ENCODE measurements at regions not wholly inside any gene's neighbourhood (a gene's known extent, or its start where the extent isn't known, plus 50 kb on each side); places are given as distances from the start of the nearest gene placed in this dataset.
A peak's percentile ranks its signal among the peaks of the same experiment; 100 is the strongest.

GRCh38 chr2:163259489-163259888, 420.9 kb upstream of the KCNH7 start:
- DNase-seq: no peak

- no peak for DNase-seq
These were observed 416.5 kb upstream of the KCNH7 start for GRCh38 chr2:163255086-163255485.

GRCh38 chr2:163253621-163254285, 415.2 kb upstream of the KCNH7 start:
- no peak for DNase-seq

GRCh38 chr2:163252199-163252598, 413.6 kb upstream of the KCNH7 start:
- no peak for DNase-seq

- DNase-seq: no peak
These were observed 410.0 kb upstream of the KCNH7 start for GRCh38 chr2:163248376-163249253.

- no peak for DNase-seq
These were observed 409.3 kb upstream of the KCNH7 start for GRCh38 chr2:163247847-163248220.

- DNase-seq: no peak
These were observed 408.7 kb upstream of the KCNH7 start for GRCh38 chr2:163247156-163247846.

- DNase-seq: no peak
These were observed 407.6 kb upstream of the KCNH7 start for GRCh38 chr2:163246135-163246534.

GRCh38 chr2:163236553-163236952, 398.0 kb upstream of the KCNH7 start:
- DNase-seq: no peak

GRCh38 chr2:163231666-163232065, 393.1 kb upstream of the KCNH7 start:
- DNase-seq: no peak

GRCh38 chr2:163213661-163214081, 375.1 kb upstream of the KCNH7 start:
- DNase-seq: no peak

GRCh38 chr2:163210430-163210918, 371.9 kb upstream of the KCNH7 start:
- no peak for DNase-seq

GRCh38 chr2:163207693-163208370, 369.3 kb upstream of the KCNH7 start:
- no peak for DNase-seq

GRCh38 chr2:163205589-163206254, 367.2 kb upstream of the KCNH7 start:
- no peak for DNase-seq

GRCh38 chr2:163200741-163201140, 362.2 kb upstream of the KCNH7 start:
- no peak for DNase-seq

GRCh38 chr2:163198972-163199371, 360.4 kb upstream of the KCNH7 start:
- DNase-seq: no peak

- no peak for DNase-seq
These were observed 359.4 kb upstream of the KCNH7 start for GRCh38 chr2:163198007-163198406.

GRCh38 chr2:163191372-163191771, 352.8 kb upstream of the KCNH7 start:
- peak; percentile 76 for DNase-seq

- no peak for DNase-seq
These were observed 349.6 kb upstream of the KCNH7 start for GRCh38 chr2:163187995-163188655.

GRCh38 chr2:163187119-163187518, 348.6 kb upstream of the KCNH7 start:
- peak; percentile 22 for DNase-seq

- DNase-seq: peak; percentile 97
These were observed 346.6 kb upstream of the KCNH7 start for GRCh38 chr2:163185160-163185559.

Measured in NCI-H82 (cell line).